Gastroesophageal sphincter (tissue), 3 donors: ENCODE measurements at regions not wholly inside any gene's neighbourhood (a gene's known extent, or its start where the extent isn't known, plus 50 kb on each side); places are given as distances from the start of the nearest gene placed in this dataset.

Experiments used
- CTCF ChIP-seq, 4 experiments: fragments of 200-600 bp in 2 of 4; fragments of 450-650 bp in 2 of 4; sonication (generic) in 1 of 4; IDR thresholded peaks; one replicate each; pipeline ENCODE4 v1.5.1; 2017 to 2019; ENCODE audit warnings: antibody characterized with exemption in 4 of 4, mild to moderate bottlenecking in 2 of 4, moderate library complexity in 2 of 4
- EP300 ChIP-seq: sonication (generic); formaldehyde crosslinking; IDR thresholded peaks from one replicate; pipeline ENCODE4 v1.6.1; 2017; ENCODE audit warnings: antibody characterized with exemption, mild to moderate bottlenecking
- POLR2A ChIP-seq, 2 donors: fragments of 450-650 bp; IDR thresholded peaks; one replicate each; pipeline ENCODE4 v1.6.1; 2017; ENCODE audit warnings: antibody characterized with exemption in 2 of 2, mild to moderate bottlenecking in 2 of 2, moderate library complexity in 1 of 2
- POLR2AphosphoS5 ChIP-seq: sonication (generic); formaldehyde crosslinking; IDR thresholded peaks from one replicate; pipeline ENCODE4 v1.6.1; 2017; ENCODE audit warnings: antibody characterized with exemption

DNA sequence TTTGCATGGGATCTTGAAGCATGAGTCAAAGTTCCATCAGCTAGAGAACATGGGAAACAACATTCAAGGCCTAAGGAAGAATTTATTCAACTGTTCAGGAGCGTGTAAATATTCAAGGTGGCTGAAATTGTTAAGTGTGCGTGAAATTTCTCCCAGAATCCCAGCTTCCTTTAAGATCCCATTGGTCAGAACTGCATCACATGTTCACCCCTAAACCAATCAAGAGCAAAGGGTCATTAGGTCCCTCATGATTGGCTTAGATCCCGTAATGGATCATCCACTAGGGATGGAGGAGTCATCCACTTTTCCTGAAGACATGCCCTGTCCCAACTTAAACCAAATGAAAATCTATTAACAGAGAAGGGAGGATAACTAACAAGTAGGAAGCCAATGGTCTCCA is 201.6 kb downstream of the TMEM114 start:
- TF ChIP-seq CTCF (IDR thresholded peaks at IDR 0.05) (no peak), POLR2AphosphoS5 (no peak), POLR2A (IDR thresholded peaks at IDR 0.05) (no peak), EP300 (no peak)
